GM12878 (cell line): ENCODE measurements at regions not wholly inside any gene's neighbourhood (a gene's known extent, or its start where the extent isn't known, plus 50 kb on each side); places are given as distances from the start of the nearest gene placed in this dataset.

Experiments used
- ATAC-seq: fragments of 200-7000 bp; cut with Tn5 transposase; 3 replicates; pipeline ENCODE4 v1.9.1; 2020; ENCODE audit warnings: mild to moderate bottlenecking, moderate library complexity
- BruUV-seq: library from RNA; stranded (reverse); fragments of 400-500 nt; replicated peaks from 2 replicates; lab custom pipeline; 2021; lab: Mats Ljungman, UMichigan
- CTCF ChIA-PET: fragments of 300-600 bp; sonication (Branson Sonifier 250); formaldehyde crosslinking; extraction: SDS; loops from one replicate; lab custom pipeline; 2021; ENCODE audit warnings: inconsistent platforms; lab: Yijun Ruan, JAX
- POLR2A ChIA-PET: fragments of 350-600 bp; formaldehyde crosslinking; extraction: SDS; loops from one replicate; lab custom pipeline; 2021; ENCODE audit warnings: inconsistent platforms; lab: Charles Lee
- RAD21 ChIA-PET: fragments of 300-600 bp; sonication (Branson Sonifier 250); formaldehyde crosslinking; loops from one replicate; lab custom pipeline; 2023; ENCODE audit warnings: antibody characterized with exemption; ENCODE audit not compliant: unreplicated experiment; lab: Charles Lee
- SMC1A ChIA-PET: fragments of 300-600 bp; sonication (Branson Sonifier 250); formaldehyde crosslinking; loops from one replicate; lab custom pipeline; 2023; ENCODE audit not compliant: unreplicated experiment, uncharacterized antibody; lab: Charles Lee
- DNase-seq: peaks from one replicate; pipeline ENCODE4 v3.0.0-alpha.2; 2011; ENCODE audit warnings: low read depth, low spot score
- FAIRE-seq: peaks from 3 replicates; lab custom pipeline; 2011; peaks lifted over from hg19 to GRCh38; lab: Jason Lieb, UNC
- H2AFZ ChIP-seq: 2 replicates; pipeline ENCODE4 v1.6.0; 2011; ENCODE audit warnings: low read depth, low read length, control low read depth; ENCODE audit not compliant: control insufficient read depth
- H3K27ac ChIP-seq: 2 replicates; pipeline ENCODE4 v1.5.1; 2011; ENCODE audit warnings: control low read depth; ENCODE audit not compliant: control insufficient read depth, insufficient read depth
- H3K27me3 ChIP-seq, 2 experiments: replicated peaks in 1 of 2; 2 replicates each; pipeline versions ENCODE4 v1.6.0 to v1.6.1; 2011; ENCODE audit warnings: low read length in 1 of 2; ENCODE audit not compliant: control insufficient read depth in 2 of 2, insufficient read depth in 2 of 2
- H3K36me3 ChIP-seq, 2 experiments: 2 replicates each; pipeline ENCODE4 v1.5.1; 2011; ENCODE audit warnings: low read length in 1 of 2; ENCODE audit not compliant: control insufficient read depth in 2 of 2, insufficient read depth in 2 of 2
- H3K4me1 ChIP-seq: 2 replicates; pipeline ENCODE4 v1.6.1; 2011; ENCODE audit warnings: mild to moderate bottlenecking, low read length, moderate library complexity, mixed read lengths; ENCODE audit not compliant: control insufficient read depth, insufficient read depth
- H3K4me2 ChIP-seq: 2 replicates; pipeline ENCODE4 v1.6.0; 2011; ENCODE audit warnings: control low read depth; ENCODE audit not compliant: control insufficient read depth, insufficient read depth
- H3K4me3 ChIP-seq: fragments of 200-600 bp; sonication (generic); 2 replicates; pipeline ENCODE4 v1.5.1; 2016
- H3K79me2 ChIP-seq: 2 replicates; pipeline ENCODE4 v1.6.0; 2011; ENCODE audit warnings: low read length; ENCODE audit not compliant: control insufficient read depth, insufficient read depth
- H3K9ac ChIP-seq: 2 replicates; pipeline ENCODE4 v1.8.0; 2011; ENCODE audit warnings: low read length, control low read depth, mixed read lengths; ENCODE audit not compliant: control insufficient read depth, insufficient read depth
- H3K9me3 ChIP-seq: replicated peaks from 3 replicates; pipeline ENCODE4 v1.5.1; 2011; ENCODE audit warnings: mild to moderate bottlenecking, low read length; ENCODE audit not compliant: control insufficient read depth, insufficient read depth
- H4K20me1 ChIP-seq: 2 replicates; pipeline ENCODE4 v1.6.0; 2011; ENCODE audit not compliant: control insufficient read depth, insufficient read depth
- BACH1 ChIP-seq: fragments of 450-650 bp; IDR thresholded peaks from 2 replicates; pipeline ENCODE4 v1.6.1; 2017; ENCODE audit warnings: mild to moderate bottlenecking, borderline replicate concordance
- ETV6 ChIP-seq, 2 experiments: fragments of 450-650 bp in 1 of 2; IDR thresholded peaks in 1 of 2; conservative IDR thresholded peaks in 1 of 2; 2 replicates each; pipeline ENCODE4 v1.6.1; 2014; ENCODE audit warnings: antibody characterized with exemption in 1 of 2, borderline replicate concordance in 1 of 2, low read depth in 1 of 2, mild to moderate bottlenecking in 1 of 2, moderate library complexity in 1 of 2
- IKZF1 ChIP-seq: fragments of 450-650 bp; conservative IDR thresholded peaks from 2 replicates; pipeline ENCODE4 v1.6.1; 2017; ENCODE audit warnings: antibody characterized with exemption, mild to moderate bottlenecking
- JUNB ChIP-seq: IDR thresholded peaks from 2 replicates; pipeline ENCODE4 v1.6.1; 2016; ENCODE audit warnings: antibody characterized with exemption, mild to moderate bottlenecking
- MEF2A ChIP-seq: IDR thresholded peaks from 2 replicates; pipeline ENCODE4 v1.6.1; 2011; ENCODE audit warnings: low read depth, mild to moderate bottlenecking, low read length, moderate library complexity; ENCODE audit not compliant: insufficient read depth
- MTA2 ChIP-seq: fragments of 450-650 bp; IDR thresholded peaks from 2 replicates; pipeline ENCODE4 v1.6.1; 2016; ENCODE audit warnings: low read depth, mild to moderate bottlenecking, moderate library complexity
- PAX5 ChIP-seq: IDR thresholded peaks from 2 replicates; pipeline ENCODE4 v1.6.1; 2011; ENCODE audit warnings: low read depth, low read length, borderline replicate concordance
- STAT1 ChIP-seq: fragments of 450-650 bp; conservative IDR thresholded peaks from 2 replicates; pipeline ENCODE4 v1.6.1; 2014; ENCODE audit warnings: antibody characterized with exemption, mild to moderate bottlenecking
- SUZ12 ChIP-seq: fragments of 200-600 bp; sonication (generic); IDR thresholded peaks from one replicate; pipeline ENCODE4 v1.6.1; 2018; ENCODE audit warnings: antibody characterized with exemption, mild to moderate bottlenecking; ENCODE audit not compliant: unreplicated experiment
- YBX1 ChIP-seq: fragments of 450-650 bp; IDR thresholded peaks from 2 replicates; pipeline ENCODE4 v1.6.1; 2016; ENCODE audit warnings: antibody characterized with exemption
- ZBED1 ChIP-seq: IDR thresholded peaks from 2 replicates; pipeline ENCODE4 v1.6.1; 2016; ENCODE audit warnings: borderline replicate concordance
- ZZZ3 ChIP-seq: IDR thresholded peaks from 2 replicates; pipeline ENCODE4 v1.6.1; 2011; ENCODE audit warnings: low read depth; ENCODE audit not compliant: control insufficient read depth, insufficient read length
- WGBS: methylation state at CpG from one replicate; pipeline ENCODE4 v1.1.6; 2016; ENCODE audit warnings: low lambda C conversion rate; ENCODE audit not compliant: insufficient replicate concordance, insufficient coverage; ENCODE audit errors: missing lambda C conversion rate; 5-methylcytosine and 5-hydroxymethylcytosine counted together
- in situ Hi-C: fragments of 300-500 bp; cut with MboI; formaldehyde crosslinking; loops from 9 replicates; pipeline ENCODE4 v1.14.3; 2018; ENCODE audit warnings: mixed read lengths
- intact Hi-C: fragments of 100-400 bp; cut with micrococcal nuclease; formaldehyde crosslinking; loops from one replicate; pipeline ENCODE4 v1.14.2; 2022; ENCODE audit not compliant: unreplicated experiment
- TF ChIP-seq, protein P1 (sequence below): IDR thresholded peaks from 2 replicates; pipeline ENCODE4 v1.6.1; 2011; ENCODE audit warnings: borderline replicate concordance, low read depth, mild to moderate bottlenecking, moderate library complexity, mixed read lengths, low read length; ENCODE audit not compliant: insufficient read depth; ENCODE audit errors: extremely low read length
- TF ChIP-seq, protein P2 (sequence below): fragments of 450-650 bp; IDR thresholded peaks from 2 replicates; pipeline ENCODE4 v1.6.1; 2016; ENCODE audit warnings: mild to moderate bottlenecking
- TF ChIP-seq, protein P3 (sequence below): IDR thresholded peaks from 2 replicates; pipeline ENCODE4 v1.6.1; 2012; ENCODE audit warnings: low read depth, low read length, improper control_type of control experiment

DNA sequence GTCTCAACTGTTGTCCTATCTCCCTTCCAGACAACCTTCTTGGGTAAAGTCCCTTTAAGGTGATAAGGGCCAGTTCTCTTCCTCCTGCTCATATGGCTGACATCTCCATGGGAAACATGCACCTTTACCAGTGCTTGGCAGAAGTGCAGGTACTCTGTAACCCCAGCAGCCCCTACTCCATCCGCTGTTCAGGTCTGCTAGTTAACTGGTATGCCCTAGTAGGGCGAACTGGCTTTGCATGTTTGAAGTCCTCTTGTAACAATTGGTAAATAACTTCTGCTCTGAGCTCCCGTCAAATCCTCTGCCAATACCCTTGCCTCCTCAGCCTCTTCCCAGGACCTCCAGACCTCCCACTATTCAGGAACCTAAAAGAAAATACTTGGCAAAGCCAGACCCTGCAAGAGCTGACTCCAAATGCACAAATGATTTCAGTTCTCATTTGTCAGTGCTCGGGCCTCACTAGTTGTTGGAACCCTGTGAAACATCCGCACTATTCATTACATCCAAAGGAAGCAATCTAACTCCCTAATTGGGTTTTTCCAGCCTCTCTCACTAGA, 703.7 kb downstream of the MAFB start:
- Histone ChIP-seq H3K27me3 (no peaks in the 10 kb centered on the region), H3K36me3 (no peaks in the 10 kb centered on the region), H3K9me3 (no peaks in the 10 kb centered on the region), H3K79me2 (no peaks in the 10 kb centered on the region), H3K4me2 (no peak overlapping the region), H2AFZ (no peak overlapping the region), H3K9ac (no peak overlapping the region), H3K27ac (no peak overlapping the region), H3K4me1 (no peaks in the 10 kb centered on the region), H4K20me1 (no peaks in the 10 kb centered on the region), H3K4me3 (no peak overlapping the region)
- CTCF ChIA-PET: no interaction called here
- ATAC-seq: no peak
- RAD21 ChIA-PET: no interaction called here
- POLR2A ChIA-PET: no interaction called here
- in situ Hi-C loops: no loop called here
- SMC1A ChIA-PET: no interaction called here
- 21% methylated on average over 5 of the region's 5 CpGs for WGBS
- no TSS peak for BruUV-seq
- FAIRE-seq: no peak
- no peak for DNase-seq
- no peak for TF ChIP-seq ETV6 (conservative IDR thresholded peaks at IDR 0.05 in 1 of 2, IDR thresholded peaks at IDR 0.05 in 1 of 2; ENCODE audit: borderline replicate concordance in 1 of 2, low read depth in 1 of 2)
- TF ChIP-seq BACH1: no peak
- no peak for TF ChIP-seq ZBED1
- intact Hi-C loops: no loop called here

DNA sequence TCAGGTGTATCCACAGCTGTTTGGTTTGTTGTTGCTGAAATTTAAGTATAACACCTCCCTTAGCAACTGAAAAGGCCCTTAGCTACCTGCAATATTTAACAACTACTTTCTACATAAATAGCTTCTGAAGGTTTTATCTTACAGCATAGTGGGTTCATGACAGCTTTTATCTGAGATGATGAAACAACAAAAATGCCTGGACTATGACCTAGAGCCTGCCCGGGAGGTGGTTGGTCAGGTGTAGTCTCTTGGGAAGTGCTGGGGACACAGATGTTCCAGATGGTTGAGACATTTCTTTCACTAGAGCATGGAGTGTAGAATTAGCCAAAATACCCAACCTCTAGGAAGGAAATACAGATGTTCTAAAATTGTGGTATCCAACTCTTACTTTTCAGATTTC, 705.4 kb downstream of the MAFB start:
- H3K9ac ChIP-seq: no peak overlapping the region
- no peak for FAIRE-seq
- intact Hi-C loops (no loop called here), in situ Hi-C loops (no loop called here)
- no peaks in the 10 kb centered on the region for H3K36me3 ChIP-seq
- no peak overlapping the region for H3K4me2 ChIP-seq
- H2AFZ ChIP-seq: no peak overlapping the region
- TF ChIP-seq ZZZ3 (no peak), STAT1 (no peak), PAX5 (no peak), YBX1 (no peak), MEF2A (no peak), JUNB (no peak), ZBED1 (no peak), SUZ12 (no peak), MTA2 (no peak), IKZF1 (no peak)
- TF ChIP-seq, protein P1, sequence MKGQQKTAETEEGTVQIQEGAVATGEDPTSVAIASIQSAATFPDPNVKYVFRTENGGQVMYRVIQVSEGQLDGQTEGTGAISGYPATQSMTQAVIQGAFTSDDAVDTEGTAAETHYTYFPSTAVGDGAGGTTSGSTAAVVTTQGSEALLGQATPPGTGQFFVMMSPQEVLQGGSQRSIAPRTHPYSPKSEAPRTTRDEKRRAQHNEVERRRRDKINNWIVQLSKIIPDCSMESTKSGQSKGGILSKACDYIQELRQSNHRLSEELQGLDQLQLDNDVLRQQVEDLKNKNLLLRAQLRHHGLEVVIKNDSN: no peak
- TF ChIP-seq, protein P2, sequence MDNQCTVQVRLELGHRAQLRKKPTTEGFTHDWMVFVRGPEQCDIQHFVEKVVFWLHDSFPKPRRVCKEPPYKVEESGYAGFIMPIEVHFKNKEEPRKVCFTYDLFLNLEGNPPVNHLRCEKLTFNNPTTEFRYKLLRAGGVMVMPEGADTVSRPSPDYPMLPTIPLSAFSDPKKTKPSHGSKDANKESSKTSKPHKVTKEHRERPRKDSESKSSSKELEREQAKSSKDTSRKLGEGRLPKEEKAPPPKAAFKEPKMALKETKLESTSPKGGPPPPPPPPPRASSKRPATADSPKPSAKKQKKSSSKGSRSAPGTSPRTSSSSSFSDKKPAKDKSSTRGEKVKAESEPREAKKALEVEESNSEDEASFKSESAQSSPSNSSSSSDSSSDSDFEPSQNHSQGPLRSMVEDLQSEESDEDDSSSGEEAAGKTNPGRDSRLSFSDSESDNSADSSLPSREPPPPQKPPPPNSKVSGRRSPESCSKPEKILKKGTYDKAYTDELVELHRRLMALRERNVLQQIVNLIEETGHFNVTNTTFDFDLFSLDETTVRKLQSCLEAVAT: no peak
- TF ChIP-seq, protein P3, sequence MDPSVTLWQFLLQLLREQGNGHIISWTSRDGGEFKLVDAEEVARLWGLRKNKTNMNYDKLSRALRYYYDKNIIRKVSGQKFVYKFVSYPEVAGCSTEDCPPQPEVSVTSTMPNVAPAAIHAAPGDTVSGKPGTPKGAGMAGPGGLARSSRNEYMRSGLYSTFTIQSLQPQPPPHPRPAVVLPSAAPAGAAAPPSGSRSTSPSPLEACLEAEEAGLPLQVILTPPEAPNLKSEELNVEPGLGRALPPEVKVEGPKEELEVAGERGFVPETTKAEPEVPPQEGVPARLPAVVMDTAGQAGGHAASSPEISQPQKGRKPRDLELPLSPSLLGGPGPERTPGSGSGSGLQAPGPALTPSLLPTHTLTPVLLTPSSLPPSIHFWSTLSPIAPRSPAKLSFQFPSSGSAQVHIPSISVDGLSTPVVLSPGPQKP: no peak
- SMC1A ChIA-PET: no interaction called here
- CTCF ChIA-PET: no interaction called here
- no peak overlapping the region for H3K27ac ChIP-seq
- WGBS: 0% methylated on average over 1 of the region's 1 CpG
- no TSS peak for BruUV-seq
- POLR2A ChIA-PET: no interaction called here
- H3K79me2 ChIP-seq: no peaks in the 10 kb centered on the region
- RAD21 ChIA-PET: no interaction called here
- H3K4me3 ChIP-seq: no peak overlapping the region
- no peaks in the 10 kb centered on the region for H4K20me1 ChIP-seq
- no peaks in the 10 kb centered on the region for H3K4me1 ChIP-seq
- H3K9me3 ChIP-seq: no peaks in the 10 kb centered on the region
- no peaks in the 10 kb centered on the region for H3K27me3 ChIP-seq
- ATAC-seq: no peak
- no peak for DNase-seq
